Ovary (tissue), 7 donors: ENCODE measurements at regions not wholly inside any gene's neighbourhood (a gene's known extent, or its start where the extent isn't known, plus 50 kb on each side); places are given as distances from the start of the nearest gene placed in this dataset.

Experiments
- DNase-seq, 5 donors: peaks; one replicate each; pipeline ENCODE4 v3.0.0-alpha.2; 2019 to 2020
- H3K27ac ChIP-seq, 2 donors: fragments of 200-600 bp; one replicate each; pipeline versions ENCODE4 v1.5.1 to v1.8.0; 2019 to 2022
- H3K27me3 ChIP-seq: fragments of 200-600 bp; one replicate; pipeline ENCODE4 v1.8.0; 2022
- H3K36me3 ChIP-seq: fragments of 200-600 bp; sonication (generic); one replicate; pipeline ENCODE4 v1.5.1; 2019
- H3K4me1 ChIP-seq: one replicate; pipeline ENCODE4 v1.8.1; 2013; ENCODE audit warnings: mild to moderate bottlenecking, moderate library complexity; ENCODE audit not compliant: insufficient read depth
- H3K4me3 ChIP-seq: fragments of 200-600 bp; sonication (generic); one replicate; pipeline ENCODE4 v1.5.1; 2017
- H3K9me3 ChIP-seq, 2 donors: fragments of 200-600 bp in 1 of 2; sonication (generic) in 1 of 2; one replicate each; pipeline versions ENCODE4 v1.5.1 to v1.8.1; 2013 to 2019; ENCODE audit warnings: mild to moderate bottlenecking in 1 of 2, moderate library complexity in 1 of 2
- EP300 ChIP-seq: sonication (generic); formaldehyde crosslinking; IDR thresholded peaks from one replicate; pipeline ENCODE4 v1.6.1; 2017; ENCODE audit warnings: antibody characterized with exemption
- POLR2A ChIP-seq: fragments of 450-650 bp; IDR thresholded peaks from one replicate; pipeline ENCODE4 v1.6.1; 2017; ENCODE audit warnings: antibody characterized with exemption, mild to moderate bottlenecking, moderate library complexity
- WGBS, 3 donors: extraction: QIAGEN DNeasy Blood & Tissue Kit in 1 of 3; methylation state at CpG; one replicate each; pipeline versions ENCODE4 v1.1.5 to v1.1.7; 2013 to 2017; 5-methylcytosine and 5-hydroxymethylcytosine counted together
- intact Hi-C, 4 donors: fragments of 100-400 bp; cut with DNase I; formaldehyde crosslinking; loops; one replicate each; pipeline versions ENCODE4 v1.11.0 to v1.15.1; 2022 to 2023
- TF ChIP-seq, protein P1 (sequence below), 3 donors: fragments of 450-650 bp in 2 of 3; fragments of 200-600 bp in 1 of 3; IDR thresholded peaks; one replicate each; pipeline versions ENCODE4 v1.5.1 to v1.8.0; 2016 to 2022; ENCODE audit warnings: antibody characterized with exemption in 3 of 3, mild to moderate bottlenecking in 1 of 3
- donor health status: DM: no; HTN: no; CAD: no; lungs with moderate emphysema.
- donor health status: DM: no; HTN: no; CAD: no.
- donor health status: Bipolar disorder and iron deficiency.
- donor health status: DM: no; HTN: no; CAD: no.
- donor health status: DM: yes; HTN: yes; CAD: no.

DNA sequence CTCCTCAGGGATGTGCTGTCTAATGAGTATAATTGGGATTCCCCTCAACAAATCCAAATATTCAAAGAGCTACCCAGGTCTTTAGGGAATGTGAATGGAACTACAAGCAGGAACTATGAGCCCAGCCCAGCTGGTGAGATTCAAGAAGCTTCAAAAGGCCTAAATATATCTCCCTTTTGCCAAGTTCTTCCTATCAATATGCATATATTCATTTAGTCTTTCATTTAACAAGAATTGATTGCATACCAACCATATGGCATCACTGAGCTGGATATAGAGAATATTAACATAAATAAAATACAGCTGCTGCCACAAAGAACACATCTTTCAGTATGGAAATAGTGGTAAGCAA is 58.9 kb upstream of the PRSS23 start:
- Histone ChIP-seq H3K27me3 (no peaks in the 10 kb centered on the region), H3K4me1 (peaks cover 29% of the 10 kb centered on the region), H3K9me3 (no peaks in the 10 kb centered on the region), H3K36me3 (no peaks in the 10 kb centered on the region), H3K27ac (peak overlapping the region; percentile 68 to 77), H3K4me3 (no peak overlapping the region)
- DNase-seq = no peak
- intact Hi-C loops = no loop called here
- TF ChIP-seq POLR2A (no peak), EP300 (no peak)
- TF ChIP-seq, protein P1, sequence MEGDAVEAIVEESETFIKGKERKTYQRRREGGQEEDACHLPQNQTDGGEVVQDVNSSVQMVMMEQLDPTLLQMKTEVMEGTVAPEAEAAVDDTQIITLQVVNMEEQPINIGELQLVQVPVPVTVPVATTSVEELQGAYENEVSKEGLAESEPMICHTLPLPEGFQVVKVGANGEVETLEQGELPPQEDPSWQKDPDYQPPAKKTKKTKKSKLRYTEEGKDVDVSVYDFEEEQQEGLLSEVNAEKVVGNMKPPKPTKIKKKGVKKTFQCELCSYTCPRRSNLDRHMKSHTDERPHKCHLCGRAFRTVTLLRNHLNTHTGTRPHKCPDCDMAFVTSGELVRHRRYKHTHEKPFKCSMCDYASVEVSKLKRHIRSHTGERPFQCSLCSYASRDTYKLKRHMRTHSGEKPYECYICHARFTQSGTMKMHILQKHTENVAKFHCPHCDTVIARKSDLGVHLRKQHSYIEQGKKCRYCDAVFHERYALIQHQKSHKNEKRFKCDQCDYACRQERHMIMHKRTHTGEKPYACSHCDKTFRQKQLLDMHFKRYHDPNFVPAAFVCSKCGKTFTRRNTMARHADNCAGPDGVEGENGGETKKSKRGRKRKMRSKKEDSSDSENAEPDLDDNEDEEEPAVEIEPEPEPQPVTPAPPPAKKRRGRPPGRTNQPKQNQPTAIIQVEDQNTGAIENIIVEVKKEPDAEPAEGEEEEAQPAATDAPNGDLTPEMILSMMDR (IDR thresholded peaks at IDR 0.05) = no peak

DNA sequence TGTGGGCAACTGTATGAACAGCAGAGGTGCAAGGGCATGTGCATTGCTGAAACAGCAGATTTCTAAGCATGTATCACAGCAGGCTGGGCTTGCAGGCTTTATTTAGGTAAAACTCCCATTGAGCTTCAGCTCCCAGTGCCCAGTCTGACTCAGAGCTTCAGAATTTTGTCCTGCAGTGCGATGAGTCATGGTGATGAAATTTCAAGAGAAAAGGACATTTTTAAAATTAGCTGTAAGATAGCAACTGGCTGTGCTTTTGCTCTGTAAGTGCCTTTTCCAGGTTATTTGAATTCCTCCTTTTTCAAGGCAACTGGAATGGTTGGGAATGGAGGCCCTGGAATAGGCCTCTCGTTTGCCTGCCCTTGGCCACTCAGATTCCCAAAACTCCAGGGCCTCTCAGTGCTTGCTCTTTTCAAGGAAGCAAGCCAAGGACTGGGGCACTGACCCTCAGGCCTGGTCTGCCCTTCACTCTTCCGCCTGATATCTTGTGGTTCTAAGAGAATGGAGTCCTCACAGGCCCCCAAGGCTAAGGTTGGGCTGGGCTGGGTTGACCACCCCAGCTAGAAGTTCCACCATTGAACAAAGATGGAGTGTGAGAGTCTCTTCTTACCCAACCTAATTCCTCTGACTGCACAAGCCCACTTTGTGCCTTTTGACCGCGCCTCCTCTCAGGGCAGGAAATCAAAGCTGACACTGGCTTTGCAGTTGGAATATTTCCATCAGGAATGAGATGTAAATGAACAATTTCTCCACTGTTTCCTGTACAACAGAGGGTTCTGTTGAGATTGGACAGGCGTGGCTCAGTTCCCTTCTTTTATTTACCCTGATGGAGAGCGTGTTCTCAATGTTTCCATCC is 59.5 kb upstream of the PRSS23 start:
- H3K27ac ChIP-seq = peak overlapping the region; percentile 68 to 77
- no peak overlapping the region for H3K4me3 ChIP-seq
- peak; percentile 43 to 76 (median 56) for DNase-seq
- H3K27me3 ChIP-seq = no peaks in the 10 kb centered on the region
- WGBS, 3 donors = 51 to 57% (median 51%) methylated on average over 7 of the region's 7 CpGs
- H3K4me1 ChIP-seq = peaks cover 29% of the 10 kb centered on the region
- H3K9me3 ChIP-seq = no peaks in the 10 kb centered on the region
- TF ChIP-seq, protein P1 (IDR thresholded peaks at IDR 0.05) = no peak
- TF ChIP-seq EP300 = no peak
- TF ChIP-seq POLR2A = no peak
- intact Hi-C loops = no loop called here
- no peaks in the 10 kb centered on the region for H3K36me3 ChIP-seq

DNA sequence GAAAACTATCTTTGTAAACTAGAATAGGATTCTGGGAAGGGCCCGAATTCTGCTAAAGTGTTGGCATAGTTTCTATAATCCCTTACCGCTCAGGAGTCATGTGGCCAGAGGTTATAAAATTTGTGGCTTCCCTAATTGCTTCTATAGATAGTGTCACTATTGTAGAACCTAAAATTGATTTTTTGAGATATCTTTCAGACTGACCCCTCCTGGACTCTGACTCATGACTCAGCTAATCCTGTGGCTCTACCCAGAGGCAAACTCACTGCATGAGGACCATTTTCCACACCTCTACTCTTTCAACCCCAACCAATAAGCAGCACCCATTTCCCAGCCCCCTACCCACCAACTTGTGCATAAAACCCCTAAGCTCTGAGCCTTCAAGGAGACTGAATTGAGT is 61.8 kb upstream of the PRSS23 start:
- DNase-seq = no peak
- H3K27ac ChIP-seq = peak overlapping the region in 1 of 2 donors; percentile 53
- H3K4me1 ChIP-seq = peaks cover 29% of the 10 kb centered on the region
- H3K4me3 ChIP-seq = no peak overlapping the region
- intact Hi-C loops = no loop called here
- no peaks in the 10 kb centered on the region for H3K9me3 ChIP-seq
- H3K36me3 ChIP-seq = no peaks in the 10 kb centered on the region
- H3K27me3 ChIP-seq = no peaks in the 10 kb centered on the region
- 16 to 54% (median 33%) methylated on average over 2 of the region's 2 CpGs for WGBS, 3 donors
- TF ChIP-seq POLR2A = no peak
- TF ChIP-seq, protein P1 (IDR thresholded peaks at IDR 0.05) = no peak
- TF ChIP-seq EP300 = no peak

DNA sequence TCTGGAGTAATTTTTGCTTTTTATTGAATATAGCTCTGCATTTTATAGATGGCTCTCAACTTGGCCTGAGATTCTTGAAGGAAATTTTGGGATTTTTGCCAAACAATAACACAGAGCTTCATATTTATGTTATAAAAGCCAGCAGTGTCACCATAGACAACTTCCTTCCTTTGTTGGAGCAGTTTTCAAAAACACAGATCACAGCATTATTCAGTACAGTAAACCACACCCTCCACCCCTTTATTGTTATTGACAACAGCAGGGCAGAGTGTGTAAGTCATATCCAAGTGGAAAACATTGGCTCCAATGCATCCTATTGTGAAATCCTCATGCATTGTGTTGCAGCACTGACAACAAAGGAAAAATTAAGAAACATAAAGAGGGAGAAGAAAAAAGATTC is 62.6 kb upstream of the PRSS23 start:
- TF ChIP-seq EP300 (no peak), POLR2A (no peak)
- TF ChIP-seq, protein P1 (IDR thresholded peaks at IDR 0.05) = no peak

More for the DNA sequence above, 62.6 kb upstream of the PRSS23 start:
- no peak for DNase-seq
- H3K9me3 ChIP-seq = no peaks in the 10 kb centered on the region
- peaks cover 29% of the 10 kb centered on the region for H3K4me1 ChIP-seq
- intact Hi-C loops = no loop called here
- H3K4me3 ChIP-seq = no peak overlapping the region
- H3K36me3 ChIP-seq = no peaks in the 10 kb centered on the region
- no peaks in the 10 kb centered on the region for H3K27me3 ChIP-seq
- H3K27ac ChIP-seq = peak overlapping the region in 1 of 2 donors; percentile 53
